ENCODE measurements at regions not wholly inside any gene's neighbourhood (a gene's known extent, or its start where the extent isn't known, plus 50 kb on each side); places are given as distances from the start of the nearest gene placed in this dataset.

DNA sequence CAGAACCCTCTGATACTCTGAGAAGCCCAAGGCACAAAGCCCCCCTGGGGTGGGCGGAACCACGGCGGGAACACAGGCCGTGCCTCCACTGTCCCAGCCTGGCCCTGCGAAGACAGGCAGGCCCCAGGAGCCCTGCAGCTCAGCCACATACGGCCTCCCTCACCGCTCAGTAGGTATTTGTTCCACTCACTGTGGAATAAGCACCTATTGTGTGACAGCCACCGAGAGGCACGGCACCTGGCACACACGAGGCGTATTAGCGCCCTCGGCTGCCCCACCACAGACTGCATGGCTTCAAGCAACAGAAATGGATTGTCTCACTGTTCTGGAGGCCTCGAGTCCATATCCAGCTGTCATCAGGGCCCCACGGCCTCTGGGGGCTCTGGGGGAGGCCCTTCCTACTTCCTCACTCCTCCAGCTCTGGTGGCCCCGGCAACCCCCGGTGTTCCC, 66.3 kb downstream of the NCOR2 start:
- no peaks in the 10 kb centered on the region for H3K27me3 ChIP-seq (ENCODE audit: insufficient read depth, low read length, poor library complexity)
- H2AK5ac ChIP-seq (ENCODE audit: low read length), result no peak overlapping the region
- H2BK5ac ChIP-seq (ENCODE audit: low read length), result peak overlapping the region; percentile 3
- no peak overlapping the region for H4K8ac ChIP-seq (ENCODE audit: low read depth, low read length)
- no peak overlapping the region for H3K4ac ChIP-seq (ENCODE audit: low read depth, low read length)
- DNase-seq, result peak; percentile 51
- H3K79me2 ChIP-seq (ENCODE audit: control insufficient read depth, insufficient read depth, low read length), result peaks cover 83% of the 10 kb centered on the region
- no peak overlapping the region for H4K5ac ChIP-seq (ENCODE audit: low read length)
- H3K56ac ChIP-seq (ENCODE audit: low read length), result peak overlapping the region; percentile 63
- peak overlapping the region; percentile 57 for H3K27ac ChIP-seq (ENCODE audit: low read depth, low read length)
- H3K36me3 ChIP-seq (ENCODE audit: control insufficient read depth, insufficient read depth, low read length), result no peaks in the 10 kb centered on the region
- H3K4me1 ChIP-seq (ENCODE audit: control insufficient read depth, low read depth, low read length), result peaks cover 17% of the 10 kb centered on the region
- no peak overlapping the region for H3K4me2 ChIP-seq (ENCODE audit: low read length)
- peak overlapping the region; percentile 5 for H3K18ac ChIP-seq (ENCODE audit: low read length)
- peak overlapping the region; percentile 11 for H3K23ac ChIP-seq (ENCODE audit: low read length)
- H2BK120ac ChIP-seq (ENCODE audit: low read depth, low read length), result no peak overlapping the region
- H3K79me1 ChIP-seq (ENCODE audit: low read length), result peaks cover 47% of the 10 kb centered on the region
- no peak overlapping the region for H2BK15ac ChIP-seq (replicated peaks; ENCODE audit: low read depth)
- WGBS (ENCODE audit: extremely low coverage, insufficient coverage, low lambda C conversion rate), result no CpG with 5 or more reads among the region's 17 CpGs
- peak overlapping the region; percentile 13 for H3K9ac ChIP-seq (ENCODE audit: low read length)
- no peak overlapping the region for H3K4me3 ChIP-seq (ENCODE audit: low read length)

DNA sequence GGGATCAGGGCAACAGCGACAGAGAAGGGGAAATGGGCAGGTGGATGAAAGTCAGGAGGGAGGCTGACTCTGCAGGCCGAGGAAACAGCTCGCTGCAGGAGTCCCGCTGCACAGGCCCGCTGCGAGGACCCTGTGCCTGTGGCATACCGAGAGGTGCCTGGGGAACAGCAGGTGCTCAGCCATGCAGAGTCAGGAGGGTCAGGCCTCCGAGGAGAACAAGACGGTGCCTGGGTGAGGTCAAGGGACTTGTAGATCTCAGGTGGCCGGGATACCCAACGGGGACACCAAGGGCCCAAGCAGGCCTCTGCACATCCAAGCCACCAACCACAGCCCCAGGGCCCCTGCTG, 67.5 kb downstream of the NCOR2 start:
- Histone ChIP-seq H2AK5ac (ENCODE audit: low read length) (no peak overlapping the region), H3K4me2 (ENCODE audit: low read length) (no peak overlapping the region), H3K27me3 (ENCODE audit: insufficient read depth, low read length, poor library complexity) (no peaks in the 10 kb centered on the region), H4K8ac (ENCODE audit: low read depth, low read length) (no peak overlapping the region), H3K18ac (ENCODE audit: low read length) (peak overlapping the region; percentile 65), H3K27ac (ENCODE audit: low read depth, low read length) (peak overlapping the region; percentile 81), H3K4ac (ENCODE audit: low read depth, low read length) (peak overlapping the region; percentile 19), H2BK5ac (ENCODE audit: low read length) (peak overlapping the region; percentile 70), H3K4me3 (ENCODE audit: low read length) (no peak overlapping the region), H2BK15ac (replicated peaks; ENCODE audit: low read depth) (no peak overlapping the region), H3K36me3 (ENCODE audit: control insufficient read depth, insufficient read depth, low read length) (no peaks in the 10 kb centered on the region), H3K4me1 (ENCODE audit: control insufficient read depth, low read depth, low read length) (peaks cover 17% of the 10 kb centered on the region), H3K79me1 (ENCODE audit: low read length) (peaks cover 49% of the 10 kb centered on the region), H3K56ac (ENCODE audit: low read length) (peak overlapping the region; percentile 83), H3K9ac (ENCODE audit: low read length) (peak overlapping the region; percentile 31), H3K23ac (ENCODE audit: low read length) (peak overlapping the region; percentile 66), H2BK120ac (ENCODE audit: low read depth, low read length) (no peak overlapping the region), H3K79me2 (ENCODE audit: control insufficient read depth, insufficient read depth, low read length) (peaks cover 82% of the 10 kb centered on the region), H4K5ac (ENCODE audit: low read length) (no peak overlapping the region)
- no CpG with 5 or more reads among the region's 11 CpGs for WGBS (ENCODE audit: extremely low coverage, insufficient coverage, low lambda C conversion rate)
- no peak for DNase-seq

DNA sequence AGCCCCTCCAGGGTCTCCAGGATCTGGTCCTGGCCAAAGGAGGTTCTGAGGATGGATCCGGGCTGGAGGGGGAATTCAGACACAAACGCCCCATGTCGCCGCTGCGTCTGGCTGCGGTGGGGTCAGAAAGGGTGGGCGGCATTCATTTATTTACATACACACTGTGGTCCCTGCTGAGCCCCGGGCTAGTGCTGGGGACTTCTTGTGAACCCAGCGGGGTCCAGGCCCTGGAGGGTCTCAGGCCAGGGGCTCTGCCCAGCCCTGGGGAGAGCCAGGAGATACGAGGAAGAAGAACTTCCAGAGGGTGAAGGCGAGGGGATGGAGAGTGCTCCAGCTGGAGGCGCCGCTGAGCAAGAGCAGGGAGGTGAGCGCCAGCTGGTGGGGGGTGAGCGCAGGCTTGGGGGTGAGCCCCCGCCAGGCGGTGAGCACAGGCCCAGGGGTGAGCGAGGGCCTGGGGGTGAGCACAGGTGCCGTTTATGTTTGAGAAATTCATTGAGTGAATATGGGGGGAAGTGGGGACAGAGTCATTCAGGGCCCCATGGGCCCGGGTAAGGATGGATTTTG, 68.1 kb downstream of the NCOR2 start:
- no peak for DNase-seq
- no CpG with 5 or more reads among the region's 20 CpGs for WGBS (ENCODE audit: extremely low coverage, insufficient coverage, low lambda C conversion rate)
- no peak overlapping the region for H3K27ac ChIP-seq (ENCODE audit: low read depth, low read length)

DNA sequence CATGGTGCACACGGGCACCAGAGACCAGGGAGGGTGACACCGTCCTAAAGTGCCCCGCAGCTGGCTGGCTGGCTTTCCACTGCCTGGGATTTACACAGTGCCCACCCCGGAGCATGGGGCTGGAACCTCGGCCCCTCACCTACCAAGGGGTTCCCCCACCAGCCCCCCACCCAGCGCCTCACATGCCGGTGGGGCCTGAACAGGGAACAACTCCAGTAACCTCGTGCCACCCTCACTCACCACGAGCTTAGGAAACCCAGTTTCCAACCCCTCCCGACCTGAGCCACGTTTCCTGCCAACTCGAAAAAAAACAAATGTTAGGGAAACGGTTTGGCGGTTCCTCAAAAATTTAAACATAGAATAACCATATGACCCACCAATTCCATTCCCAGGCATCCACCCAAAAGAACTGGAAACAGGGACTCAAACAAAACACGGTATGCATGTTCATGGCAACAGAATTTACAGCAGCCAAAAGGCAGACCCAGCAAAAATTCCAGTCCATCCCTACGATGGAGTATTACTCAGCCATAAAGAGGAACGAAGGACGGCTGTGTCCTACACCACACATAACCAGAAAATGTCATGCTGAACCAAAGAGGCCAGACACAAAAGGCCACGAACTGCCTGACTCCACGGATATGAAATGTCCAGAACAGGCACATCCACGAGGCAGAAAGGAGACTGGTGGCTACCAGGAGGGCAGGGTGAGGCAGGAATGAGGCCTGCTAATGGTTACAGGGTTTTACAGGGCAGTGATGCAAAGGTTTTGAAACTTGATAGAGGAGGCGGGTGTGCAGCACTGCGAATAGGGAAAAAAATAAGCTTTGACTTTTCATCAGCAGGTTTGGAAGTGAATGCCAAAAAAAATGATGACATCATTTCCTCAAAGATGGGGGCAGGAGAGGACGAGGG, 68.9 kb downstream of the NCOR2 start:
- Histone ChIP-seq H3K4me1 (ENCODE audit: control insufficient read depth, low read depth, low read length) (peaks cover 15% of the 10 kb centered on the region), H3K4me2 (ENCODE audit: low read length) (no peak overlapping the region), H3K4ac (ENCODE audit: low read depth, low read length) (no peak overlapping the region), H2AK5ac (ENCODE audit: low read length) (peak overlapping the region; percentile 43), H3K27ac (ENCODE audit: low read depth, low read length) (no peak overlapping the region), H3K23ac (ENCODE audit: low read length) (no peak overlapping the region), H2BK15ac (replicated peaks; ENCODE audit: low read depth) (no peak overlapping the region), H3K4me3 (ENCODE audit: low read length) (no peak overlapping the region), H2BK5ac (ENCODE audit: low read length) (no peak overlapping the region), H3K9ac (ENCODE audit: low read length) (no peak overlapping the region), H3K36me3 (ENCODE audit: control insufficient read depth, insufficient read depth, low read length) (no peaks in the 10 kb centered on the region), H4K8ac (ENCODE audit: low read depth, low read length) (no peak overlapping the region), H4K5ac (ENCODE audit: low read length) (no peak overlapping the region), H3K56ac (ENCODE audit: low read length) (peak overlapping the region; percentile 73), H3K79me1 (ENCODE audit: low read length) (peaks cover 51% of the 10 kb centered on the region), H2BK120ac (ENCODE audit: low read depth, low read length) (no peak overlapping the region), H3K18ac (ENCODE audit: low read length) (no peak overlapping the region), H3K27me3 (ENCODE audit: insufficient read depth, low read length, poor library complexity) (no peaks in the 10 kb centered on the region), H3K79me2 (ENCODE audit: control insufficient read depth, insufficient read depth, low read length) (peaks cover 76% of the 10 kb centered on the region)
- DNase-seq, result no peak
- no CpG with 5 or more reads among the region's 24 CpGs for WGBS (ENCODE audit: extremely low coverage, insufficient coverage, low lambda C conversion rate)

More for the DNA sequence above, 68.1 kb downstream of the NCOR2 start:
- Histone ChIP-seq H3K79me1 (ENCODE audit: low read length) (peaks cover 49% of the 10 kb centered on the region), H4K5ac (ENCODE audit: low read length) (no peak overlapping the region), H3K18ac (ENCODE audit: low read length) (peak overlapping the region; percentile 65), H3K4ac (ENCODE audit: low read depth, low read length) (peak overlapping the region; percentile 19), H3K9ac (ENCODE audit: low read length) (no peak overlapping the region), H3K4me2 (ENCODE audit: low read length) (no peak overlapping the region), H3K23ac (ENCODE audit: low read length) (no peak overlapping the region), H4K8ac (ENCODE audit: low read depth, low read length) (no peak overlapping the region), H3K56ac (ENCODE audit: low read length) (peak overlapping the region; percentile 34), H2BK120ac (ENCODE audit: low read depth, low read length) (no peak overlapping the region), H3K36me3 (ENCODE audit: control insufficient read depth, insufficient read depth, low read length) (no peaks in the 10 kb centered on the region), H2BK5ac (ENCODE audit: low read length) (no peak overlapping the region), H3K79me2 (ENCODE audit: control insufficient read depth, insufficient read depth, low read length) (peaks cover 77% of the 10 kb centered on the region), H2AK5ac (ENCODE audit: low read length) (no peak overlapping the region), H3K4me1 (ENCODE audit: control insufficient read depth, low read depth, low read length) (peaks cover 16% of the 10 kb centered on the region), H3K4me3 (ENCODE audit: low read length) (no peak overlapping the region), H3K27me3 (ENCODE audit: insufficient read depth, low read length, poor library complexity) (no peaks in the 10 kb centered on the region), H2BK15ac (replicated peaks; ENCODE audit: low read depth) (no peak overlapping the region)

DNA sequence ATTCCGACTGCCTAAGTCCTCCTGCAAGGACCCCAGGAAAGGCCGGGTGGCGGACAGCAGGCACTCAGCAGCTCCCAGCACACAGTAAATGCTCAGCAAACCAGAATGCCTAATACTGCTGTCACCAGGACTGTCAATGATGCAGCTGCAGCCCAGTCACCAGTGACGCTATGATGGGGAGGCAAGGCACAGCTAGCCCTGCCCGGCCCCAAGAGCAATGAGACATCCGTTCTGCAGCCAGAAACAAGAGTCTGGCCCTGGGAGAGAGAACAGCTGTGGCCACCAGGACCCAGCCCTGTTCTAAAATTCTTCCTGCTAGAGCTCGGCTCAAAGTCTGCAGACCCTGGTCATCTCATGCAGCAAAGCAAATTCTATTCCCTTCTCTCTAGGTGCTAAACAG, 69.8 kb downstream of the NCOR2 start:
- no peak overlapping the region for H2BK120ac ChIP-seq (ENCODE audit: low read depth, low read length)
- no peak overlapping the region for H2BK15ac ChIP-seq (replicated peaks; ENCODE audit: low read depth)
- no peak overlapping the region for H3K4ac ChIP-seq (ENCODE audit: low read depth, low read length)
- H3K27me3 ChIP-seq (ENCODE audit: insufficient read depth, low read length, poor library complexity), result no peaks in the 10 kb centered on the region
- no peak overlapping the region for H3K27ac ChIP-seq (ENCODE audit: low read depth, low read length)
- H2BK5ac ChIP-seq (ENCODE audit: low read length), result no peak overlapping the region
- peaks cover 42% of the 10 kb centered on the region for H3K79me1 ChIP-seq (ENCODE audit: low read length)
- no peak overlapping the region for H3K9ac ChIP-seq (ENCODE audit: low read length)
- no CpG with 5 or more reads among the region's 7 CpGs for WGBS (ENCODE audit: extremely low coverage, insufficient coverage, low lambda C conversion rate)
- H2AK5ac ChIP-seq (ENCODE audit: low read length), result no peak overlapping the region
- DNase-seq, result no peak
- H3K56ac ChIP-seq (ENCODE audit: low read length), result no peak overlapping the region
- no peak overlapping the region for H3K18ac ChIP-seq (ENCODE audit: low read length)
- peaks cover 2% of the 10 kb centered on the region for H3K36me3 ChIP-seq (ENCODE audit: control insufficient read depth, insufficient read depth, low read length)
- H3K4me3 ChIP-seq (ENCODE audit: low read length), result no peak overlapping the region
- H3K4me2 ChIP-seq (ENCODE audit: low read length), result no peak overlapping the region
- no peak overlapping the region for H3K23ac ChIP-seq (ENCODE audit: low read length)
- peaks cover 72% of the 10 kb centered on the region for H3K79me2 ChIP-seq (ENCODE audit: control insufficient read depth, insufficient read depth, low read length)
- no peak overlapping the region for H4K8ac ChIP-seq (ENCODE audit: low read depth, low read length)
- no peak overlapping the region for H4K5ac ChIP-seq (ENCODE audit: low read length)
- peaks cover 15% of the 10 kb centered on the region for H3K4me1 ChIP-seq (ENCODE audit: control insufficient read depth, low read depth, low read length)

Data from mesendoderm (in vitro differentiated cells).